ENCODE measurements at regions not wholly inside any gene's neighbourhood (a gene's known extent, or its start where the extent isn't known, plus 50 kb on each side); places are given as distances from the start of the nearest gene placed in this dataset.
"Not testable (repeated sequence)": the region's sequence is repeated elsewhere in the genome, so short reads cannot be mapped to it uniquely, and the experiment has no call there.

- Histone ChIP-seq H3K9me3 (ENCODE audit: control insufficient read depth, insufficient read depth, low read length) (no peaks in the 10 kb centered on the region), H3K4me1 (ENCODE audit: control insufficient read depth, insufficient read depth, low read length) (no peaks in the 10 kb centered on the region), H3K27me3 (ENCODE audit: control insufficient read depth, insufficient read depth, low read length) (no peaks in the 10 kb centered on the region), H3K4me3 (ENCODE audit: low read length) (no peak overlapping the region), H3K27ac (ENCODE audit: low read length) (no peak overlapping the region), H3K36me3 (ENCODE audit: control insufficient read depth, insufficient read depth, low read length) (no peaks in the 10 kb centered on the region)
- WGBS (ENCODE audit: insufficient coverage, insufficient read length): no CpG with 5 or more reads among the region's 3 CpGs
- no peak for DNase-seq (ENCODE audit: low read depth, low spot score)
These were observed 343.2 kb upstream of the SULF2 start for GRCh38 chr20:48128436-48128835.

GRCh38 chr20:48127964-48128363 is 342.7 kb upstream of the SULF2 start:
- H3K27me3 ChIP-seq (ENCODE audit: control insufficient read depth, insufficient read depth, low read length); H3K4me3 ChIP-seq (ENCODE audit: low read length); H3K36me3 ChIP-seq (ENCODE audit: control insufficient read depth, insufficient read depth, low read length); H3K27ac ChIP-seq (ENCODE audit: low read length); H3K4me1 ChIP-seq (ENCODE audit: control insufficient read depth, insufficient read depth, low read length); DNase-seq (ENCODE audit: low read depth, low spot score); H3K9me3 ChIP-seq (ENCODE audit: control insufficient read depth, insufficient read depth, low read length): not testable (repeated sequence)
- no CpG with 5 or more reads among the region's 10 CpGs for WGBS (ENCODE audit: insufficient coverage, insufficient read length)

- H3K36me3 ChIP-seq (ENCODE audit: control insufficient read depth, insufficient read depth, low read length); H3K4me1 ChIP-seq (ENCODE audit: control insufficient read depth, insufficient read depth, low read length); DNase-seq (ENCODE audit: low read depth, low spot score); H3K9me3 ChIP-seq (ENCODE audit: control insufficient read depth, insufficient read depth, low read length); H3K27me3 ChIP-seq (ENCODE audit: control insufficient read depth, insufficient read depth, low read length); H3K4me3 ChIP-seq (ENCODE audit: low read length); H3K27ac ChIP-seq (ENCODE audit: low read length): not testable (repeated sequence)
- WGBS (ENCODE audit: insufficient coverage, insufficient read length): no CpG with 5 or more reads among the region's 13 CpGs
These were observed 341.9 kb upstream of the SULF2 start for GRCh38 chr20:48127133-48127532.

GRCh38 chr20:48126227-48126740 is 341.0 kb upstream of the SULF2 start:
- WGBS (ENCODE audit: insufficient coverage, insufficient read length): no CpG with 5 or more reads among the region's 8 CpGs
- no peaks in the 10 kb centered on the region for H3K36me3 ChIP-seq (ENCODE audit: control insufficient read depth, insufficient read depth, low read length)
- H3K4me1 ChIP-seq (ENCODE audit: control insufficient read depth, insufficient read depth, low read length): no peaks in the 10 kb centered on the region
- no peak overlapping the region for H3K4me3 ChIP-seq (ENCODE audit: low read length)
- H3K9me3 ChIP-seq (ENCODE audit: control insufficient read depth, insufficient read depth, low read length): no peaks in the 10 kb centered on the region
- no peaks in the 10 kb centered on the region for H3K27me3 ChIP-seq (ENCODE audit: control insufficient read depth, insufficient read depth, low read length)
- no peak for DNase-seq (ENCODE audit: low read depth, low spot score)
- H3K27ac ChIP-seq (ENCODE audit: low read length): no peak overlapping the region

- Histone ChIP-seq H3K4me3 (ENCODE audit: low read length) (no peak overlapping the region), H3K4me1 (ENCODE audit: control insufficient read depth, insufficient read depth, low read length) (no peaks in the 10 kb centered on the region), H3K9me3 (ENCODE audit: control insufficient read depth, insufficient read depth, low read length) (no peaks in the 10 kb centered on the region), H3K27ac (ENCODE audit: low read length) (no peak overlapping the region), H3K27me3 (ENCODE audit: control insufficient read depth, insufficient read depth, low read length) (no peaks in the 10 kb centered on the region), H3K36me3 (ENCODE audit: control insufficient read depth, insufficient read depth, low read length) (no peaks in the 10 kb centered on the region)
- no CpG with 5 or more reads among the region's 9 CpGs for WGBS (ENCODE audit: insufficient coverage, insufficient read length)
- DNase-seq (ENCODE audit: low read depth, low spot score): no peak
These were observed 339.7 kb upstream of the SULF2 start for GRCh38 chr20:48124960-48125359.

GRCh38 chr20:48124181-48124782 is 339.0 kb upstream of the SULF2 start:
- no CpG with 5 or more reads among the region's 14 CpGs for WGBS (ENCODE audit: insufficient coverage, insufficient read length)
- H3K27me3 ChIP-seq (ENCODE audit: control insufficient read depth, insufficient read depth, low read length): no peaks in the 10 kb centered on the region
- H3K36me3 ChIP-seq (ENCODE audit: control insufficient read depth, insufficient read depth, low read length): no peaks in the 10 kb centered on the region
- no peaks in the 10 kb centered on the region for H3K9me3 ChIP-seq (ENCODE audit: control insufficient read depth, insufficient read depth, low read length)
- H3K4me3 ChIP-seq (ENCODE audit: low read length): no peak overlapping the region
- H3K27ac ChIP-seq (ENCODE audit: low read length): no peak overlapping the region
- no peaks in the 10 kb centered on the region for H3K4me1 ChIP-seq (ENCODE audit: control insufficient read depth, insufficient read depth, low read length)
- no peak for DNase-seq (ENCODE audit: low read depth, low spot score)

GRCh38 chr20:48120120-48120519 is 334.8 kb upstream of the SULF2 start:
- no peaks in the 10 kb centered on the region for H3K4me1 ChIP-seq (ENCODE audit: control insufficient read depth, insufficient read depth, low read length)
- H3K36me3 ChIP-seq (ENCODE audit: control insufficient read depth, insufficient read depth, low read length): no peaks in the 10 kb centered on the region
- H3K9me3 ChIP-seq (ENCODE audit: control insufficient read depth, insufficient read depth, low read length): no peaks in the 10 kb centered on the region
- no peak overlapping the region for H3K4me3 ChIP-seq (ENCODE audit: low read length)
- no peaks in the 10 kb centered on the region for H3K27me3 ChIP-seq (ENCODE audit: control insufficient read depth, insufficient read depth, low read length)
- DNase-seq (ENCODE audit: low read depth, low spot score): no peak
- WGBS (ENCODE audit: insufficient coverage, insufficient read length): no CpG with 5 or more reads among the region's 8 CpGs
- no peak overlapping the region for H3K27ac ChIP-seq (ENCODE audit: low read length)

GRCh38 chr20:48119389-48119788 is 334.1 kb upstream of the SULF2 start:
- H3K27ac ChIP-seq (ENCODE audit: low read length); H3K4me3 ChIP-seq (ENCODE audit: low read length); H3K36me3 ChIP-seq (ENCODE audit: control insufficient read depth, insufficient read depth, low read length); H3K4me1 ChIP-seq (ENCODE audit: control insufficient read depth, insufficient read depth, low read length); DNase-seq (ENCODE audit: low read depth, low spot score); H3K27me3 ChIP-seq (ENCODE audit: control insufficient read depth, insufficient read depth, low read length); H3K9me3 ChIP-seq (ENCODE audit: control insufficient read depth, insufficient read depth, low read length): not testable (repeated sequence)
- no CpG with 5 or more reads among the region's 5 CpGs for WGBS (ENCODE audit: insufficient coverage, insufficient read length)

GRCh38 chr20:48115502-48115901 is 330.2 kb upstream of the SULF2 start:
- Histone ChIP-seq H3K27me3 (ENCODE audit: control insufficient read depth, insufficient read depth, low read length) (no peaks in the 10 kb centered on the region), H3K4me3 (ENCODE audit: low read length) (no peak overlapping the region), H3K27ac (ENCODE audit: low read length) (no peak overlapping the region), H3K36me3 (ENCODE audit: control insufficient read depth, insufficient read depth, low read length) (no peaks in the 10 kb centered on the region), H3K4me1 (ENCODE audit: control insufficient read depth, insufficient read depth, low read length) (no peaks in the 10 kb centered on the region), H3K9me3 (ENCODE audit: control insufficient read depth, insufficient read depth, low read length) (no peaks in the 10 kb centered on the region)
- WGBS (ENCODE audit: insufficient coverage, insufficient read length): no CpG with 5 or more reads among the region's 4 CpGs
- DNase-seq (ENCODE audit: low read depth, low spot score): no peak

- no CpG with 5 or more reads among the region's 9 CpGs for WGBS (ENCODE audit: insufficient coverage, insufficient read length)
- no peak for DNase-seq (ENCODE audit: low read depth, low spot score)
- H3K36me3 ChIP-seq (ENCODE audit: control insufficient read depth, insufficient read depth, low read length): no peaks in the 10 kb centered on the region
- H3K4me3 ChIP-seq (ENCODE audit: low read length): no peak overlapping the region
- H3K4me1 ChIP-seq (ENCODE audit: control insufficient read depth, insufficient read depth, low read length): no peaks in the 10 kb centered on the region
- no peaks in the 10 kb centered on the region for H3K27me3 ChIP-seq (ENCODE audit: control insufficient read depth, insufficient read depth, low read length)
- H3K27ac ChIP-seq (ENCODE audit: low read length): no peak overlapping the region
- no peaks in the 10 kb centered on the region for H3K9me3 ChIP-seq (ENCODE audit: control insufficient read depth, insufficient read depth, low read length)
These were observed 322.3 kb upstream of the SULF2 start for GRCh38 chr20:48107560-48107959.

- DNase-seq (ENCODE audit: low read depth, low spot score): no peak
- WGBS (ENCODE audit: insufficient coverage, insufficient read length): no CpG with 5 or more reads among the region's 3 CpGs
- H3K36me3 ChIP-seq (ENCODE audit: control insufficient read depth, insufficient read depth, low read length): no peaks in the 10 kb centered on the region
- no peak overlapping the region for H3K27ac ChIP-seq (ENCODE audit: low read length)
- no peak overlapping the region for H3K4me3 ChIP-seq (ENCODE audit: low read length)
- no peaks in the 10 kb centered on the region for H3K4me1 ChIP-seq (ENCODE audit: control insufficient read depth, insufficient read depth, low read length)
- no peaks in the 10 kb centered on the region for H3K27me3 ChIP-seq (ENCODE audit: control insufficient read depth, insufficient read depth, low read length)
- H3K9me3 ChIP-seq (ENCODE audit: control insufficient read depth, insufficient read depth, low read length): no peaks in the 10 kb centered on the region
These were observed 321.1 kb upstream of the SULF2 start for GRCh38 chr20:48106428-48106827.
